H1 (cell line): ENCODE measurements at regions not wholly inside any gene's neighbourhood (a gene's known extent, or its start where the extent isn't known, plus 50 kb on each side); places are given as distances from the start of the nearest gene placed in this dataset.

Source experiments
- CTCF ChIA-PET: fragments of 300-600 bp; sonication (Branson Sonifier 250); formaldehyde crosslinking; loops from one replicate; lab custom pipeline; 2021; ENCODE audit not compliant: partially characterized antibody; lab: Charles Lee
- POLR2A ChIA-PET: fragments of 300-600 bp; sonication (Branson Sonifier 250); formaldehyde crosslinking; loops from one replicate; lab custom pipeline; 2021; ENCODE audit warnings: inconsistent platforms; ENCODE audit not compliant: partially characterized antibody; lab: Charles Lee
- DNase-seq, 2 experiments: peaks; one replicate each; pipeline versions ENCODE4 v3.0.0 to v3.0.0-alpha.2; 2010 to 2022; ENCODE audit warnings: low spot score in 2 of 2, low read depth in 1 of 2, mixed read lengths in 1 of 2
- FAIRE-seq: peaks from 2 replicates; lab custom pipeline; 2011; peaks lifted over from hg19 to GRCh38; lab: Jason Lieb, UNC
- H2AFZ ChIP-seq: 2 replicates; pipeline ENCODE4 v1.8.1; 2012; ENCODE audit warnings: low read length, inconsistent platforms
- H2AK5ac ChIP-seq: 2 replicates; pipeline ENCODE4 v1.6.1; 2013; ENCODE audit warnings: low read depth, low read length
- H2BK120ac ChIP-seq: replicated peaks from 2 replicates; pipeline ENCODE3; 2013; ENCODE audit warnings: low read depth, low read length, inconsistent platforms
- H2BK12ac ChIP-seq: 2 replicates; pipeline ENCODE4 v1.6.1; 2013; ENCODE audit warnings: low read depth, low read length
- H2BK15ac ChIP-seq: 2 replicates; pipeline ENCODE4 v1.6.1; 2013; ENCODE audit warnings: low read length
- H2BK20ac ChIP-seq: 2 replicates; pipeline ENCODE4 v1.6.1; 2013; ENCODE audit warnings: low read length
- H2BK5ac ChIP-seq: 2 replicates; pipeline ENCODE4 v1.6.1; 2013; ENCODE audit warnings: low read depth, low read length
- H3K14ac ChIP-seq: 2 replicates; pipeline ENCODE4 v1.6.1; 2013; ENCODE audit warnings: inconsistent platforms; ENCODE audit not compliant: insufficient read length
- H3K18ac ChIP-seq: 2 replicates; pipeline ENCODE4 v1.6.1; 2013; ENCODE audit warnings: low read length; ENCODE audit errors: extremely low read depth
- H3K23ac ChIP-seq: 2 replicates; pipeline ENCODE4 v1.6.1; 2013; ENCODE audit warnings: inconsistent platforms; ENCODE audit not compliant: insufficient read length
- H3K23me2 ChIP-seq: 2 replicates; pipeline ENCODE4 v1.6.1; 2013; ENCODE audit warnings: low read depth, low read length
- H3K27ac ChIP-seq: 2 replicates; pipeline ENCODE4 v1.6.1; 2011; ENCODE audit warnings: low read depth, low read length, inconsistent platforms
- H3K27me3 ChIP-seq, 4 experiments: replicated peaks in 1 of 4; 1 replicate in 1 of 4; 2 replicates in 3 of 4; pipeline versions ENCODE4 v1.6.1 to v1.8.1; 2011 to 2013; ENCODE audit warnings: low read length in 3 of 4, mild to moderate bottlenecking in 3 of 4, inconsistent platforms in 2 of 4, mixed read lengths in 2 of 4, moderate library complexity in 1 of 4; ENCODE audit not compliant: control insufficient read depth in 3 of 4, insufficient read depth in 3 of 4; ENCODE audit errors: extremely low read depth in 1 of 4
- H3K36me3 ChIP-seq, 4 experiments: 2 replicates each; pipeline versions ENCODE4 v1.6.1 to v1.8.1; 2011 to 2013; ENCODE audit warnings: mild to moderate bottlenecking in 4 of 4, low read length in 3 of 4, moderate library complexity in 2 of 4, control low read depth in 1 of 4, inconsistent platforms in 1 of 4; ENCODE audit not compliant: insufficient read depth in 4 of 4, control insufficient read depth in 2 of 4
- H3K4ac ChIP-seq: replicated peaks from 2 replicates; pipeline ENCODE3; 2013; ENCODE audit warnings: low read length, low read depth, mixed read lengths, inconsistent platforms; ENCODE audit not compliant: insufficient read length
- H3K4me1 ChIP-seq, 4 experiments: replicated peaks in 1 of 4; 1 replicate in 1 of 4; 2 replicates in 3 of 4; pipeline versions ENCODE4 v1.6.1 to v1.8.1; 2011 to 2013; ENCODE audit warnings: low read length in 3 of 4, inconsistent platforms in 2 of 4, mixed read lengths in 1 of 4; ENCODE audit not compliant: insufficient read depth in 4 of 4, control insufficient read depth in 3 of 4
- H3K4me2 ChIP-seq, 2 experiments: 2 replicates each; pipeline versions ENCODE4 v1.6.1 to v1.8.1; 2011 to 2013; ENCODE audit warnings: low read depth in 2 of 2, low read length in 2 of 2, control low read depth in 1 of 2, inconsistent platforms in 1 of 2, mild to moderate bottlenecking in 1 of 2; ENCODE audit not compliant: insufficient read depth in 1 of 2
- H3K4me3 ChIP-seq, 4 experiments: fragments of 200-600, 300-600 bp in 1 of 4; sonication (generic), shearing (Covaris generic), sonication (Bioruptor Twin) in 1 of 4; 2 replicates each; pipeline versions ENCODE4 v1.5.1 to v1.8.1; 2011 to 2016; ENCODE audit warnings: low read length in 4 of 4, low read depth in 3 of 4, control low read depth in 2 of 4, inconsistent platforms in 2 of 4, mild to moderate bottlenecking in 2 of 4, mixed read lengths in 1 of 4, moderate library complexity in 1 of 4; ENCODE audit not compliant: insufficient read depth in 2 of 4; ENCODE audit errors: extremely low read depth in 1 of 4
- H3K56ac ChIP-seq: replicated peaks from 2 replicates; pipeline ENCODE3; 2013; ENCODE audit warnings: low read depth, mild to moderate bottlenecking, mixed read lengths, low read length, inconsistent platforms; ENCODE audit not compliant: insufficient read length
- H3K79me1 ChIP-seq: 2 replicates; pipeline ENCODE4 v1.6.1; 2013; ENCODE audit warnings: low read depth, low read length, control low read depth
- H3K79me2 ChIP-seq, 2 experiments: 2 replicates each; pipeline versions ENCODE4 v1.6.1 to v1.8.1; 2012 to 2013; ENCODE audit warnings: low read length in 2 of 2, mild to moderate bottlenecking in 2 of 2, inconsistent platforms in 1 of 2; ENCODE audit not compliant: insufficient read depth in 2 of 2, control insufficient read depth in 1 of 2
- H3K9ac ChIP-seq, 4 experiments: replicated peaks in 1 of 4; 1 replicate in 1 of 4; 2 replicates in 3 of 4; pipeline versions ENCODE4 v1.6.1 to v1.8.1; 2011 to 2013; ENCODE audit warnings: low read depth in 3 of 4, low read length in 3 of 4, control low read depth in 2 of 4, mild to moderate bottlenecking in 2 of 4, moderate library complexity in 2 of 4, inconsistent platforms in 1 of 4; ENCODE audit errors: extremely low read depth in 1 of 4
- H3K9me3 ChIP-seq, 2 experiments: 2 replicates each; pipeline versions ENCODE4 v1.6.1 to v1.8.1; 2012 to 2013; ENCODE audit warnings: mild to moderate bottlenecking in 2 of 2, moderate library complexity in 2 of 2, control low read depth in 1 of 2, inconsistent platforms in 1 of 2, low read depth in 1 of 2, low read length in 1 of 2, mixed read lengths in 1 of 2; ENCODE audit not compliant: insufficient read depth in 2 of 2
- H4K20me1 ChIP-seq, 2 experiments: replicated peaks in 1 of 2; 2 replicates each; pipeline versions ENCODE3 to v1.8.1; 2011 to 2013; ENCODE audit warnings: inconsistent platforms in 2 of 2, low read length in 2 of 2, mild to moderate bottlenecking in 1 of 2; ENCODE audit not compliant: insufficient read depth in 2 of 2, control insufficient read depth in 1 of 2
- H4K5ac ChIP-seq: 2 replicates; pipeline ENCODE4 v1.6.1; 2013; ENCODE audit warnings: low read length, low read depth, mixed read lengths, inconsistent platforms; ENCODE audit not compliant: insufficient read length
- H4K8ac ChIP-seq: 2 replicates; pipeline ENCODE4 v1.8.0; 2013; ENCODE audit warnings: mild to moderate bottlenecking, moderate library complexity, low read length, inconsistent platforms; ENCODE audit not compliant: insufficient read depth; ENCODE audit errors: extremely low read depth
- H4K91ac ChIP-seq: replicated peaks from 2 replicates; pipeline ENCODE3; 2013; ENCODE audit warnings: low read length, mixed read lengths, inconsistent platforms; ENCODE audit not compliant: insufficient read length
- CEBPB ChIP-seq: IDR thresholded peaks from 2 replicates; pipeline ENCODE4 v1.6.1; 2012; ENCODE audit warnings: low read depth, low read length
- EZH2 ChIP-seq: fragments of 200-600 bp; sonication (generic); IDR thresholded peaks from 2 replicates; pipeline ENCODE4 v1.7.1; 2012; ENCODE audit warnings: low read depth, mild to moderate bottlenecking, moderate library complexity, low read length, inconsistent platforms; ENCODE audit not compliant: severe bottlenecking
- JUND ChIP-seq: IDR thresholded peaks from 2 replicates; pipeline ENCODE4 v1.6.1; 2011; ENCODE audit warnings: mild to moderate bottlenecking, improper control_type of control experiment, low read length

DNA sequence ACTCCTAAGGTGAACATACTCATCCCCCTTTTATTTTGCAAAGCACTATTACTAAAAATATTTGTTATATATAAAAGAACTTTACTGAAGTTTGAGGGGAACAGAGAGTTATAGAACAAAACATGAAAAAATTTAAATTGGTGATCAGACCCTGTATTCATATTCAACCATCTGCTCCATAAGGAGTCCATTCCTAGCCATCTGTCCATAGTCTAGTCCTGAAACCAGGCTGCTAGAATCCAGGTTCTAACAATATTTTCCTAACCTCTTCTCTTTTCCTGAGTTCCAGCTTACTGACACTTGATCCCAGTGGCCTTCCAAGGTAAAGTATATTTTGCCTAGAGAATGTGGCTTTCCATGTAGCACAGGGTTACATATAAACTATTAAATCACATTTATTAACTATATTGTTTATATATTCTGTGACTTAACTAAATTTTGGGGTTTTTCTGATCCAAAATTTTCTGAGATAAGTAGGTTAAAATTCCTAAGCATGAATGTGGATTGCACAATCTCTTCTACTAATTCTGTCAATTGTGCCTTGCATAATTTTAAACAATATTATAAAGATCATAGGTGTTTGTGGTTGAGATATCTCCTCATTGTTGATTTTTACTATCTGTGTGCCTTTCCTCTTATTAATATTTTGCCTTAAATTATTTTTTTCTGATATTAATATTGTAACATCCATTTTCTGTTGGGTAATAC lies 137.6 kb upstream of the MAGI2 start:
- Histone ChIP-seq H3K23me2 (no peaks in the 10 kb centered on the region), H2BK20ac (no peak overlapping the region), H2BK5ac (no peak overlapping the region), H3K4me1 (no peaks in the 10 kb centered on the region), H3K18ac (no peak overlapping the region), H3K27me3 (no peaks in the 10 kb centered on the region), H4K20me1 (no peaks in the 10 kb centered on the region), H3K4me3 (no peak overlapping the region), H4K91ac (no peak overlapping the region), H3K9me3 (no peaks in the 10 kb centered on the region), H2BK12ac (no peak overlapping the region), H3K36me3 (no peaks in the 10 kb centered on the region), H2AFZ (no peak overlapping the region), H3K79me1 (no peaks in the 10 kb centered on the region), H3K79me2 (no peaks in the 10 kb centered on the region), H2BK15ac (no peak overlapping the region), H3K14ac (no peak overlapping the region), H4K5ac (no peak overlapping the region), H3K4me2 (no peak overlapping the region), H4K8ac (no peak overlapping the region), H3K27ac (no peak overlapping the region), H2BK120ac (no peak overlapping the region), H2AK5ac (no peak overlapping the region), H3K4ac (no peak overlapping the region), H3K56ac (no peak overlapping the region), H3K23ac (no peak overlapping the region), H3K9ac (no peak overlapping the region)
- ChIA-PET POLR2A (no interaction called here), CTCF (no interaction called here)
- FAIRE-seq (no peak), DNase-seq (no peak)
- TF ChIP-seq JUND (no peak), EZH2 (no peak), CEBPB (0 out of 2 replicates have a peak, but pooled peaks have one; percentile 16)
